ENCODE measurements at regions not wholly inside any gene's neighbourhood (a gene's known extent, or its start where the extent isn't known, plus 50 kb on each side); places are given as distances from the start of the nearest gene placed in this dataset.

DNA sequence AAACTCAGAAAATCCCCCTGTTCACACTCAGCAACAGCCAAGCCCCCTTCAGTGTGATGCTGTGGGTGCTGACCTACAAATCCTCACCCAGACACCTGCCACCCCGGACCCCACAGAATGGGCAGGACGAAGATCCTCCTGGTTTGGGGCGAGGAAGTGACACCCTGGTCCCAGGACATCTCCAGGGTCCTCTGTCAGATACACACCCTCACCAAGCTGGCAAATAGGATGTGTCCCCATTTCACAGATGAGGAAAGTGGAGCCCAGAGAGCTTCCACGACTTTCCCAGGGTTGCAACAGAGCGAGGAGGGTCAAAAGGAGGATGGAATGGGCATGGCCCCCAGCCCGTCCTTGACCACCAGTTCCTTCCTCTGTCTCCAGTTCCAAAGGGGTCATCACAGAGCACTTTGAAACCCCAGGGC is 92.0 kb upstream of the AFDN start:
- TF ChIP-seq, protein P1, sequence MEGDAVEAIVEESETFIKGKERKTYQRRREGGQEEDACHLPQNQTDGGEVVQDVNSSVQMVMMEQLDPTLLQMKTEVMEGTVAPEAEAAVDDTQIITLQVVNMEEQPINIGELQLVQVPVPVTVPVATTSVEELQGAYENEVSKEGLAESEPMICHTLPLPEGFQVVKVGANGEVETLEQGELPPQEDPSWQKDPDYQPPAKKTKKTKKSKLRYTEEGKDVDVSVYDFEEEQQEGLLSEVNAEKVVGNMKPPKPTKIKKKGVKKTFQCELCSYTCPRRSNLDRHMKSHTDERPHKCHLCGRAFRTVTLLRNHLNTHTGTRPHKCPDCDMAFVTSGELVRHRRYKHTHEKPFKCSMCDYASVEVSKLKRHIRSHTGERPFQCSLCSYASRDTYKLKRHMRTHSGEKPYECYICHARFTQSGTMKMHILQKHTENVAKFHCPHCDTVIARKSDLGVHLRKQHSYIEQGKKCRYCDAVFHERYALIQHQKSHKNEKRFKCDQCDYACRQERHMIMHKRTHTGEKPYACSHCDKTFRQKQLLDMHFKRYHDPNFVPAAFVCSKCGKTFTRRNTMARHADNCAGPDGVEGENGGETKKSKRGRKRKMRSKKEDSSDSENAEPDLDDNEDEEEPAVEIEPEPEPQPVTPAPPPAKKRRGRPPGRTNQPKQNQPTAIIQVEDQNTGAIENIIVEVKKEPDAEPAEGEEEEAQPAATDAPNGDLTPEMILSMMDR (IDR thresholded peaks at IDR 0.05) = no peak
- TF ChIP-seq POLR2A (IDR thresholded peaks at IDR 0.05) = no peak

Measured in adrenal gland (tissue), 5 donors.